SK-N-SH treated with all-trans-retinoic acid at 6 μM for 48 hours (cell line): ENCODE measurements at regions not wholly inside any gene's neighbourhood (a gene's known extent, or its start where the extent isn't known, plus 50 kb on each side); places are given as distances from the start of the nearest gene placed in this dataset.

Source experiments
- RARB ChIP-seq: fragments of 250-450 bp; sonication (Bioruptor Pico); IDR thresholded peaks from 2 replicates; pipeline ENCODE4 v1.8.0; 2021; ENCODE audit warnings: mild to moderate bottlenecking, moderate library complexity
- TOX ChIP-seq: fragments of 250-450 bp; sonication (Bioruptor Pico); IDR thresholded peaks from 2 replicates; pipeline ENCODE4 v1.8.0; 2021; ENCODE audit warnings: mild to moderate bottlenecking, moderate library complexity, borderline replicate concordance
- ZNF565 ChIP-seq: fragments of 450-650 bp; formaldehyde crosslinking; conservative IDR thresholded peaks from 2 replicates; pipeline ENCODE4 v1.5.0; 2020; ENCODE audit warnings: low read depth, mild to moderate bottlenecking, moderate library complexity
- ZNF8 ChIP-seq: fragments of 450-650 bp; formaldehyde crosslinking; IDR thresholded peaks from 2 replicates; pipeline ENCODE4 v1.5.0; 2020; ENCODE audit warnings: mild to moderate bottlenecking, moderate library complexity
- TF ChIP-seq, protein P1 (sequence below): fragments of 250-450 bp; sonication (Bioruptor Pico); IDR thresholded peaks from 2 replicates; pipeline ENCODE4 v1.5.1; 2020; ENCODE audit warnings: low read depth, mild to moderate bottlenecking, moderate library complexity
- TF ChIP-seq, protein P2 (sequence below): fragments of 250-450 bp; sonication (Bioruptor Pico); IDR thresholded peaks from 2 replicates; pipeline ENCODE4 v1.8.0; 2020; ENCODE audit warnings: mild to moderate bottlenecking, moderate library complexity, borderline replicate concordance

DNA sequence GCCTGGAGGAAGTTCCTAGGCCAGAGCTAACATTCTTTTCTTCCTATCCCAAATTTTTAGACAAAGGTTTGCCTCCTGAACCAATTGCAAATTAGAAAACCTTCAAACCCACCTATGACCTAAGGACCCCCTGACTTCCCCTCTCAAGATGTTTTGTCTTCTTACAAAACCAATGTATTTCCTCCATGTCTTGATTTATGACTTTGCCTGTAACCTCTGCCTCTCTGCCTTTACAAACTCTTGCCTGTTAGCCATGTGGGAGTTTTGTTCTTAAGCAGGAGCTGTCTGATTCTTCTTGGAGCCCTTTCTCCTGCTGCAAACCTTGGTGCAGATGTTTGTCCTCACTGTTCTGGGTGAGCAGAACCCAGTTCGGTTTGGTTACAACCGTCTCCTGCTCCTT lies 222.3 kb upstream of the BOD1L1 start:
- TF ChIP-seq RARB (CRISPR knock-in tag) (no peak), ZNF8 (CRISPR knock-in tag) (no peak), TOX (no peak), ZNF565 (CRISPR knock-in tag) (no peak)
- TF ChIP-seq, protein P1, sequence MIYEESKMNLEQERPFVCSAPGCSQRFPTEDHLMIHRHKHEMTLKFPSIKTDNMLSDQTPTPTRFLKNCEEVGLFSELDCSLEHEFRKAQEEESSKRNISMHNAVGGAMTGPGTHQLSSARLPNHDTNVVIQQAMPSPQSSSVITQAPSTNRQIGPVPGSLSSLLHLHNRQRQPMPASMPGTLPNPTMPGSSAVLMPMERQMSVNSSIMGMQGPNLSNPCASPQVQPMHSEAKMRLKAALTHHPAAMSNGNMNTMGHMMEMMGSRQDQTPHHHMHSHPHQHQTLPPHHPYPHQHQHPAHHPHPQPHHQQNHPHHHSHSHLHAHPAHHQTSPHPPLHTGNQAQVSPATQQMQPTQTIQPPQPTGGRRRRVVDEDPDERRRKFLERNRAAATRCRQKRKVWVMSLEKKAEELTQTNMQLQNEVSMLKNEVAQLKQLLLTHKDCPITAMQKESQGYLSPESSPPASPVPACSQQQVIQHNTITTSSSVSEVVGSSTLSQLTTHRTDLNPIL: no peak
- TF ChIP-seq, protein P2, sequence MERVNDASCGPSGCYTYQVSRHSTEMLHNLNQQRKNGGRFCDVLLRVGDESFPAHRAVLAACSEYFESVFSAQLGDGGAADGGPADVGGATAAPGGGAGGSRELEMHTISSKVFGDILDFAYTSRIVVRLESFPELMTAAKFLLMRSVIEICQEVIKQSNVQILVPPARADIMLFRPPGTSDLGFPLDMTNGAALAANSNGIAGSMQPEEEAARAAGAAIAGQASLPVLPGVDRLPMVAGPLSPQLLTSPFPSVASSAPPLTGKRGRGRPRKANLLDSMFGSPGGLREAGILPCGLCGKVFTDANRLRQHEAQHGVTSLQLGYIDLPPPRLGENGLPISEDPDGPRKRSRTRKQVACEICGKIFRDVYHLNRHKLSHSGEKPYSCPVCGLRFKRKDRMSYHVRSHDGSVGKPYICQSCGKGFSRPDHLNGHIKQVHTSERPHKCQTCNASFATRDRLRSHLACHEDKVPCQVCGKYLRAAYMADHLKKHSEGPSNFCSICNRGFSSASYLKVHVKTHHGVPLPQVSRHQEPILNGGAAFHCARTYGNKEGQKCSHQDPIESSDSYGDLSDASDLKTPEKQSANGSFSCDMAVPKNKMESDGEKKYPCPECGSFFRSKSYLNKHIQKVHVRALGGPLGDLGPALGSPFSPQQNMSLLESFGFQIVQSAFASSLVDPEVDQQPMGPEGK (CRISPR knock-in tag): no peak
